GM23338 (cell line): ENCODE measurements at regions not wholly inside any gene's neighbourhood (a gene's known extent, or its start where the extent isn't known, plus 50 kb on each side); places are given as distances from the start of the nearest gene placed in this dataset.

ENCODE experiments used
- ATAC-seq: fragments of 200-7000 bp; cut with Tn5 transposase; 3 replicates; pipeline ENCODE4 v1.9.1; 2020
- DNase-seq: peaks from one replicate; pipeline ENCODE4 v3.0.0-alpha.2; 2015; ENCODE audit warnings: low spot score
- H2AFZ ChIP-seq: fragments of 200-600 bp; sonication (generic); 2 replicates; pipeline ENCODE4 v1.8.0; 2016; ENCODE audit warnings: antibody characterized with exemption, mild to moderate bottlenecking, moderate library complexity
- H3F3A ChIP-seq: fragments of 200-600 bp; sonication (generic); replicated peaks from 2 replicates; pipeline ENCODE4 v1.8.0; 2017; ENCODE audit warnings: antibody characterized with exemption, mixed run types, low read depth
- H3K27ac ChIP-seq: fragments of 200-600 bp; sonication (generic); 2 replicates; pipeline ENCODE4 v1.6.1; 2016; ENCODE audit warnings: low read depth
- H3K27me3 ChIP-seq: fragments of 200-600 bp; sonication (generic); 2 replicates; pipeline ENCODE4 v1.8.0; 2016; ENCODE audit warnings: mild to moderate bottlenecking, mixed run types, moderate library complexity; ENCODE audit not compliant: insufficient read depth
- H3K36me3 ChIP-seq: fragments of 200-600 bp; sonication (generic); 2 replicates; pipeline ENCODE4 v1.8.0; 2016; ENCODE audit warnings: mild to moderate bottlenecking; ENCODE audit not compliant: insufficient read depth
- H3K4me1 ChIP-seq: fragments of 200-600 bp; sonication (generic); 2 replicates; pipeline ENCODE4 v1.8.0; 2016; ENCODE audit warnings: mild to moderate bottlenecking, moderate library complexity; ENCODE audit not compliant: insufficient read depth
- H3K4me2 ChIP-seq: fragments of 200-600 bp; sonication (generic); 2 replicates; pipeline ENCODE4 v1.7.1; 2017; ENCODE audit warnings: mixed run types
- H3K4me3 ChIP-seq: fragments of 200-600 bp; sonication (generic); 2 replicates; pipeline ENCODE4 v1.6.1; 2016; ENCODE audit warnings: mixed run types
- H3K79me2 ChIP-seq: fragments of 200-600 bp; sonication (generic); replicated peaks from 2 replicates; pipeline ENCODE4 v1.8.0; 2017; ENCODE audit warnings: mild to moderate bottlenecking; ENCODE audit not compliant: insufficient read depth
- H3K9me2 ChIP-seq: fragments of 200-600 bp; sonication (generic); 2 replicates; pipeline ENCODE4 v1.8.0; 2017; ENCODE audit not compliant: insufficient read depth
- H4K20me1 ChIP-seq: fragments of 200-600 bp; sonication (generic); replicated peaks from 2 replicates; pipeline ENCODE4 v1.8.0; 2017; ENCODE audit warnings: mild to moderate bottlenecking; ENCODE audit not compliant: insufficient read depth
- H3K27ac Mint-ChIP-seq: 2 replicates; pipeline ENCODE4 v1.8.0; 2020; ENCODE audit warnings: inconsistent platforms, mild to moderate bottlenecking, moderate library complexity, mixed read lengths
- H3K27me3 Mint-ChIP-seq: 3 replicates; pipeline ENCODE4 v1.8.0; 2022; ENCODE audit warnings: low read depth, mild to moderate bottlenecking, moderate library complexity, mixed read lengths, inconsistent platforms; ENCODE audit not compliant: insufficient read depth, poor library complexity
- H3K36me3 Mint-ChIP-seq: 3 replicates; pipeline ENCODE4 v1.8.0; 2021; ENCODE audit warnings: low read depth, mild to moderate bottlenecking, inconsistent platforms, moderate library complexity, mixed read lengths
- H3K4me1 Mint-ChIP-seq: 3 replicates; pipeline ENCODE4 v1.8.0; 2020; ENCODE audit warnings: mild to moderate bottlenecking, inconsistent platforms, mixed read lengths
- H3K4me3 Mint-ChIP-seq: 3 replicates; pipeline ENCODE4 v1.8.0; 2021; ENCODE audit warnings: moderate library complexity, mild to moderate bottlenecking, inconsistent platforms, mixed read lengths
- H3K9me3 Mint-ChIP-seq: 3 replicates; pipeline ENCODE4 v1.8.0; 2020; ENCODE audit warnings: moderate library complexity, mild to moderate bottlenecking, inconsistent platforms, mixed read lengths
- CTCF ChIP-seq, 2 experiments: fragments of 200-600 bp in 1 of 2; sonication (generic) in 1 of 2; conservative IDR thresholded peaks; 2 replicates each; pipeline versions ENCODE4 v1.5.1 to v1.6.1; 2016 to 2017; ENCODE audit warnings: antibody characterized with exemption in 2 of 2, low read depth in 2 of 2, mild to moderate bottlenecking in 2 of 2, moderate library complexity in 1 of 2
- EZH2 ChIP-seq: fragments of 200-600 bp; sonication (generic); IDR thresholded peaks from one replicate; pipeline ENCODE4 v1.8.0; 2017; ENCODE audit warnings: antibody characterized with exemption, mild to moderate bottlenecking, low read depth; ENCODE audit not compliant: unreplicated experiment
- POLR2AphosphoS5 ChIP-seq: IDR thresholded peaks from 2 replicates; pipeline ENCODE4 v1.6.1; 2016; ENCODE audit warnings: antibody characterized with exemption, low read depth
- ZNF462 ChIP-seq: fragments of 250-450 bp; sonication (Bioruptor Pico); IDR thresholded peaks from 2 replicates; pipeline ENCODE4 v1.5.0; 2020; ENCODE audit warnings: mild to moderate bottlenecking, moderate library complexity

- Mint-ChIP-seq H3K27ac (no peak overlapping the region), H3K4me1 (peaks cover 6% of the 10 kb centered on the region; the same call in 2 of the 3 replicates), H3K4me3 (no peak overlapping the region), H3K27me3 (peaks cover 2% of the 10 kb centered on the region), H3K9me3 (no peaks in the 10 kb centered on the region), H3K36me3 (no peaks in the 10 kb centered on the region)
- DNase-seq (no peak), ATAC-seq (no peak)
- Histone ChIP-seq H4K20me1 (no peaks in the 10 kb centered on the region), H3K4me3 (no peak overlapping the region), H3K27me3 (no peaks in the 10 kb centered on the region), H3F3A (no peaks in the 10 kb centered on the region), H3K9me2 (no peaks in the 10 kb centered on the region; the same call in 1 of the 2 replicates), H2AFZ (peak overlapping the region; percentile 43; the same call in 1 of the 2 replicates), H3K4me2 (no peak overlapping the region), H3K27ac (no peak overlapping the region), H3K79me2 (no peaks in the 10 kb centered on the region), H3K4me1 (no peaks in the 10 kb centered on the region), H3K36me3 (no peaks in the 10 kb centered on the region)
- TF ChIP-seq ZNF462 (CRISPR knock-in tag): no peak
- no peak for TF ChIP-seq POLR2AphosphoS5
Measured at GRCh38 chr15:29589975-29590374, 232.3 kb downstream of the TJP1 start.

GRCh38 chr15:29589416-29589815, 232.9 kb downstream of the TJP1 start:
- Histone ChIP-seq H3K27ac (no peak overlapping the region), H2AFZ (peak overlapping the region; percentile 47; the same call in 1 of the 2 replicates), H4K20me1 (no peaks in the 10 kb centered on the region), H3K79me2 (no peaks in the 10 kb centered on the region), H3K27me3 (no peaks in the 10 kb centered on the region), H3K4me3 (no peak overlapping the region), H3K36me3 (peaks cover 4% of the 10 kb centered on the region; the same call in 1 of the 2 replicates), H3K4me1 (no peaks in the 10 kb centered on the region), H3F3A (no peaks in the 10 kb centered on the region), H3K4me2 (no peak overlapping the region), H3K9me2 (no peaks in the 10 kb centered on the region; the same call in 1 of the 2 replicates)
- no peaks in the 10 kb centered on the region for H3K9me3 Mint-ChIP-seq
- DNase-seq (no peak), ATAC-seq (no peak)
- H3K36me3 Mint-ChIP-seq: no peaks in the 10 kb centered on the region
- peaks cover 6% of the 10 kb centered on the region; the same call in 2 of the 3 replicates for H3K4me1 Mint-ChIP-seq
- no peak overlapping the region for H3K27ac Mint-ChIP-seq
- no peak overlapping the region for H3K4me3 Mint-ChIP-seq
- H3K27me3 Mint-ChIP-seq: peaks cover 2% of the 10 kb centered on the region
- TF ChIP-seq EZH2 (no peak), ZNF462 (CRISPR knock-in tag) (no peak), CTCF (conservative IDR thresholded peaks at IDR 0.05; ENCODE audit: low read depth in 2 of 2) (no peak)
